Endothelial cell of umbilical vein (primary cell): ENCODE measurements at regions not wholly inside any gene's neighbourhood (a gene's known extent, or its start where the extent isn't known, plus 50 kb on each side); places are given as distances from the start of the nearest gene placed in this dataset.
"Not testable (repeated sequence)": the region's sequence is repeated elsewhere in the genome, so short reads cannot be mapped to it uniquely, and the experiment has no call there.

Experiments
- BruUV-seq: library from RNA; stranded (reverse); fragments of 400-500 nt; replicated peaks from 2 replicates; lab custom pipeline; 2021; lab: Mats Ljungman, UMichigan
- CTCF ChIA-PET: fragments of 300-600, 350-600 bp; sonication (Branson Sonifier 250); formaldehyde crosslinking; loops from one replicate; lab custom pipeline; 2021; ENCODE audit warnings: antibody characterized with exemption, inconsistent platforms; lab: Charles Lee
- POLR2A ChIA-PET: fragments of 300-600, 350-600 bp; sonication (Branson Sonifier 250); formaldehyde crosslinking; loops from one replicate; lab custom pipeline; 2021; ENCODE audit warnings: antibody characterized with exemption, inconsistent platforms; lab: Charles Lee
- DNase-seq: peaks from one replicate; pipeline ENCODE4 v3.0.0-alpha.2; 2011; ENCODE audit warnings: low read depth, low spot score
- FAIRE-seq: peaks from 2 replicates; lab custom pipeline; 2011; peaks lifted over from hg19 to GRCh38; lab: Jason Lieb, UNC
- H2AFZ ChIP-seq: 2 replicates; pipeline ENCODE4 v1.6.0; 2012; ENCODE audit warnings: low read depth, low read length, control low read depth, inconsistent platforms
- H3K27ac ChIP-seq: 2 replicates; pipeline ENCODE4 v1.5.1; 2011; ENCODE audit warnings: low read depth, mild to moderate bottlenecking, control low read depth, low read length, moderate library complexity; ENCODE audit not compliant: insufficient read depth
- H3K27me3 ChIP-seq, 2 experiments: 2 replicates each; pipeline versions ENCODE4 v1.6.0 to v1.6.1; 2011; ENCODE audit warnings: low read length in 2 of 2, mixed read lengths in 1 of 2; ENCODE audit not compliant: control insufficient read depth in 2 of 2, insufficient read depth in 2 of 2
- H3K36me3 ChIP-seq, 2 experiments: 2 replicates in 1 of 2; 3 replicates in 1 of 2; pipeline ENCODE4 v1.5.1; 2011; ENCODE audit warnings: low read length in 2 of 2, mild to moderate bottlenecking in 1 of 2, moderate library complexity in 1 of 2; ENCODE audit not compliant: control insufficient read depth in 2 of 2, insufficient read depth in 2 of 2; ENCODE audit errors: extremely low read depth in 1 of 2
- H3K4me1 ChIP-seq: 3 replicates; pipeline ENCODE4 v1.5.1; 2011; ENCODE audit warnings: mild to moderate bottlenecking, low read length; ENCODE audit not compliant: control insufficient read depth, insufficient read depth; ENCODE audit errors: extremely low read depth
- H3K4me2 ChIP-seq: 2 replicates; pipeline ENCODE4 v1.6.1; 2011; ENCODE audit warnings: low read length, control low read depth, mixed read lengths; ENCODE audit not compliant: insufficient read depth
- H3K4me3 ChIP-seq, 3 experiments: fragments of 200-600 bp in 1 of 3; sonication (generic), shearing (Covaris generic) in 1 of 3; replicated peaks in 1 of 3; 2 replicates each; pipeline ENCODE4 v1.5.1; 2011 to 2016; ENCODE audit warnings: control low read depth in 3 of 3, low read length in 3 of 3, mild to moderate bottlenecking in 2 of 3, inconsistent platforms in 1 of 3, low read depth in 1 of 3, moderate library complexity in 1 of 3; ENCODE audit not compliant: insufficient read depth in 1 of 3
- H3K79me2 ChIP-seq: 2 replicates; pipeline ENCODE4 v1.6.0; 2012; ENCODE audit warnings: low read length, inconsistent platforms; ENCODE audit not compliant: control insufficient read depth, insufficient read depth
- H3K9ac ChIP-seq: replicated peaks from 2 replicates; pipeline ENCODE3; 2011; ENCODE audit warnings: low read length, control low read depth; ENCODE audit not compliant: insufficient read depth; ENCODE audit errors: extremely low read depth
- H3K9me1 ChIP-seq: replicated peaks from 3 replicates; pipeline ENCODE4 v1.6.0; 2011; ENCODE audit warnings: mild to moderate bottlenecking, low read length; ENCODE audit not compliant: control insufficient read depth, insufficient read depth; ENCODE audit errors: extremely low read depth
- H3K9me3 ChIP-seq: replicated peaks from 2 replicates; pipeline ENCODE4 v1.5.1; 2012; ENCODE audit warnings: low read length, inconsistent platforms; ENCODE audit not compliant: control insufficient read depth, insufficient read depth
- H4K20me1 ChIP-seq: replicated peaks from 2 replicates; pipeline ENCODE3; 2011; ENCODE audit warnings: mild to moderate bottlenecking, low read length; ENCODE audit not compliant: control insufficient read depth, insufficient read depth; ENCODE audit errors: extremely low read depth
- FOS ChIP-seq: IDR thresholded peaks from 2 replicates; pipeline ENCODE4 v1.6.1; 2011; ENCODE audit warnings: mild to moderate bottlenecking, low read length, moderate library complexity, borderline replicate concordance; ENCODE audit not compliant: insufficient read depth
- GATA2 ChIP-seq: IDR thresholded peaks from 2 replicates; pipeline ENCODE4 v1.7.0; 2011; ENCODE audit warnings: low read depth, mild to moderate bottlenecking, moderate library complexity, mixed read lengths, low read length; ENCODE audit not compliant: insufficient read length, insufficient read depth
- JUN ChIP-seq: IDR thresholded peaks from 2 replicates; pipeline ENCODE4 v1.6.1; 2011; ENCODE audit warnings: borderline replicate concordance, low read depth; ENCODE audit not compliant: insufficient read length, insufficient read depth
- MYC ChIP-seq: IDR thresholded peaks from one replicate; pipeline ENCODE4 v1.6.1; 2011; ENCODE audit warnings: mild to moderate bottlenecking, low read depth, low read length
- dilution Hi-C: fragments of 300-500 bp; cut with MboI; formaldehyde crosslinking; loops from one replicate; pipeline ENCODE4 v1.15.0; 2019; ENCODE audit warnings: low sequenced_read_pairs; ENCODE audit not compliant: extremely low pct_ligation_motif_present
- intact Hi-C: fragments of 100-400 bp; cut with micrococcal nuclease; formaldehyde crosslinking; loops from one replicate; pipeline ENCODE4 v1.10.0; 2022
- TF ChIP-seq, protein P1 (sequence below): IDR thresholded peaks from 2 replicates; pipeline ENCODE4 v1.6.1; 2011; ENCODE audit not compliant: insufficient read depth, insufficient read length

DNA sequence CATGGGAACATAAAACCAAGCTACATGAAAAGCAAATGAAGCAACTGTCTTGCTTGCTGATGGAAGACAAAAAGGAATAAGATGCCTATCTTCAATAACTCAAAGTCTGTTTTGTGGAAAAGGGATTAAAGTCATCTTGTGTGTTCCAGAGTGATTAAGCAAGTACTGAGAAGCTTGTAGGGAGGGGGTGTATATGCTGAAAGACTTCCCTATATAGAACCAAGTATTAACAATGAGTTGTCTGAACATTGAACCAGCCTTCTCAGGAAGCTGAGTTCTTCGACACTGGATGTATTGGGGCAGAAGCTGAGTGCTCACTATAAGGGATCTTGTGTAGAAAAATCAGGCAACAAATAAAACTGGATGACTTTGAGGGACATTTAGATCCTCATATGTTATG is 451.8 kb downstream of the CD83 start:
- no peak overlapping the region for H3K9ac ChIP-seq
- intact Hi-C loops (no loop called here), dilution Hi-C loops (no loop called here)
- H3K9me3 ChIP-seq: peaks cover 7% of the 10 kb centered on the region
- H3K27ac ChIP-seq: no peak overlapping the region
- no peaks in the 10 kb centered on the region for H4K20me1 ChIP-seq
- ChIA-PET CTCF (no interaction called here), POLR2A (no interaction called here)
- H2AFZ ChIP-seq: no peak overlapping the region
- no peak for TF ChIP-seq FOS
- TF ChIP-seq GATA2: no peak
- no peak for TF ChIP-seq JUN
- TF ChIP-seq MYC: no peak
- TF ChIP-seq, protein P1, sequence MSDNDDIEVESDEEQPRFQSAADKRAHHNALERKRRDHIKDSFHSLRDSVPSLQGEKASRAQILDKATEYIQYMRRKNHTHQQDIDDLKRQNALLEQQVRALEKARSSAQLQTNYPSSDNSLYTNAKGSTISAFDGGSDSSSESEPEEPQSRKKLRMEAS: no peak
- no peaks in the 10 kb centered on the region for H3K79me2 ChIP-seq
- H3K4me1 ChIP-seq: no peaks in the 10 kb centered on the region
- no peak overlapping the region for H3K4me2 ChIP-seq
- no TSS peak for BruUV-seq
- no peaks in the 10 kb centered on the region for H3K27me3 ChIP-seq
- DNase-seq (no peak), FAIRE-seq (no peak)
- no peaks in the 10 kb centered on the region for H3K9me1 ChIP-seq
- H3K36me3 ChIP-seq: no peaks in the 10 kb centered on the region
- no peak overlapping the region for H3K4me3 ChIP-seq

GRCh38 chr6:14569874-14570273 is 452.3 kb downstream of the CD83 start:
- DNase-seq, H3K36me3 ChIP-seq, intact Hi-C loops, H3K4me2 ChIP-seq, FAIRE-seq, H2AFZ ChIP-seq, CTCF ChIA-PET, H3K9me3 ChIP-seq, POLR2A ChIA-PET, H4K20me1 ChIP-seq, BruUV-seq, dilution Hi-C loops, H3K9ac ChIP-seq, H3K4me3 ChIP-seq, H3K79me2 ChIP-seq, H3K4me1 ChIP-seq, H3K27me3 ChIP-seq, H3K9me1 ChIP-seq, H3K27ac ChIP-seq: not testable (repeated sequence)
